Upper lobe of left lung (tissue), 6 donors: ENCODE measurements at regions not wholly inside any gene's neighbourhood (a gene's known extent, or its start where the extent isn't known, plus 50 kb on each side); places are given as distances from the start of the nearest gene placed in this dataset.

ENCODE experiments used
- ATAC-seq, 2 donors: fragments of 200-7000 bp; cut with Tn5 transposase; one replicate each; pipeline ENCODE4 v1.9.1; 2022; ENCODE audit warnings: mild to moderate bottlenecking in 2 of 2, moderate library complexity in 2 of 2; ENCODE audit not compliant: low FRiP score in 2 of 2
- DNase-seq, 2 donors: peaks; one replicate each; pipeline ENCODE4 v3.0.0-alpha.2; 2019 to 2020
- H3K27ac ChIP-seq, 4 donors: fragments of 200-600 bp; sonication (generic); one replicate each; pipeline ENCODE4 v1.5.1; 2016 to 2019
- H3K27me3 ChIP-seq, 4 donors: fragments of 200-600 bp; sonication (generic); one replicate each; pipeline ENCODE4 v1.5.1; 2017 to 2019
- H3K36me3 ChIP-seq, 4 donors: fragments of 200-600 bp; sonication (generic); one replicate each; pipeline ENCODE4 v1.5.1; 2016 to 2019
- H3K4me1 ChIP-seq, 4 donors: fragments of 200-600 bp; sonication (generic); one replicate each; pipeline ENCODE4 v1.5.1; 2018 to 2019
- H3K4me3 ChIP-seq, 4 donors: fragments of 200-600 bp; sonication (generic); one replicate each; pipeline ENCODE4 v1.5.1; 2017 to 2019; ENCODE audit warnings: mild to moderate bottlenecking in 2 of 4, moderate library complexity in 1 of 4
- H3K9me3 ChIP-seq, 4 donors: fragments of 200-600 bp; sonication (generic); one replicate each; pipeline ENCODE4 v1.5.1; 2018 to 2019
- EP300 ChIP-seq, 4 donors: sonication (generic); formaldehyde crosslinking; IDR thresholded peaks; one replicate each; pipeline ENCODE4 v1.5.1; 2017; ENCODE audit warnings: antibody characterized with exemption in 4 of 4, control low read depth in 2 of 4
- POLR2A ChIP-seq, 4 donors: fragments of 450-650 bp; IDR thresholded peaks; one replicate each; pipeline ENCODE4 v1.5.1; 2016 to 2017; ENCODE audit warnings: antibody characterized with exemption in 4 of 4, mild to moderate bottlenecking in 2 of 4
- POLR2AphosphoS5 ChIP-seq, 2 donors: sonication (generic); formaldehyde crosslinking; IDR thresholded peaks; one replicate each; pipeline ENCODE4 v1.5.1; 2017; ENCODE audit warnings: antibody characterized with exemption in 2 of 2
- WGBS, 2 donors: methylation state at CpG; one replicate each; pipeline ENCODE4 v1.1.5; 2017 to 2018; 5-methylcytosine and 5-hydroxymethylcytosine counted together
- TF ChIP-seq, protein P1 (sequence below), 6 experiments: fragments of 450-650 bp in 4 of 6; fragments of 200-600 bp in 2 of 6; sonication (generic) in 2 of 6; IDR thresholded peaks; one replicate each; pipeline ENCODE4 v1.5.1; 2016 to 2019; ENCODE audit warnings: antibody characterized with exemption in 6 of 6
- donor health status: DM: no; HTN: no; CAD: no; lungs with moderate emphysema.
- donor health status: DM: no; HTN: yes; CAD: no; lungs with severe emphysema.

DNA sequence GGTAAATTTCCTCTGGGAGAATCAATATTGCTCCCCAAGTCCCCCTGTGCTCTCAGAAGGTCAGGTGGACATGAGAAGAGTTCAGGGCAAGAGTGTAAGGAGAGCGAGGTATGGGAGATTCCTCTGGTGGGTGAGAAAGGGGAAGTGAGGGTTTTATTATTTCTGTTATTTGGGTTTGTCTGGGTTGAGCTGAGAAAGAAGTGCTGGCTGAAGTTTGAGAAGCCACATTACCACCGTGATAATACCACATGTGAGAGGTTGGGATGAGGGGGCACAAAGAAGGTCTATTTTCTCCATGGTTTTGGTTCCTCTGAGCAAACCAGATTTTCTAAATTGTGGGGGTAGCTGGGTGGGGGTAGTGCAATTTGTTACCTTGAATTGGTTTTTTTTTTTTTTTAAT, 350.4 kb downstream of the OSTF1 start:
- Histone ChIP-seq H3K36me3 (no peaks in the 10 kb centered on the region), H3K4me3 (no peak overlapping the region), H3K27ac (no peak overlapping the region), H3K9me3 (no peaks in the 10 kb centered on the region), H3K4me1 (no peaks in the 10 kb centered on the region), H3K27me3 (no peaks in the 10 kb centered on the region)
- no peak for ATAC-seq
- WGBS, 2 donors, result 55 to 65% methylated on average over 2 of the region's 2 CpGs
- no peak for TF ChIP-seq POLR2A (IDR thresholded peaks at IDR 0.05)
- TF ChIP-seq POLR2AphosphoS5 (IDR thresholded peaks at IDR 0.05), result no peak
- TF ChIP-seq, protein P1, sequence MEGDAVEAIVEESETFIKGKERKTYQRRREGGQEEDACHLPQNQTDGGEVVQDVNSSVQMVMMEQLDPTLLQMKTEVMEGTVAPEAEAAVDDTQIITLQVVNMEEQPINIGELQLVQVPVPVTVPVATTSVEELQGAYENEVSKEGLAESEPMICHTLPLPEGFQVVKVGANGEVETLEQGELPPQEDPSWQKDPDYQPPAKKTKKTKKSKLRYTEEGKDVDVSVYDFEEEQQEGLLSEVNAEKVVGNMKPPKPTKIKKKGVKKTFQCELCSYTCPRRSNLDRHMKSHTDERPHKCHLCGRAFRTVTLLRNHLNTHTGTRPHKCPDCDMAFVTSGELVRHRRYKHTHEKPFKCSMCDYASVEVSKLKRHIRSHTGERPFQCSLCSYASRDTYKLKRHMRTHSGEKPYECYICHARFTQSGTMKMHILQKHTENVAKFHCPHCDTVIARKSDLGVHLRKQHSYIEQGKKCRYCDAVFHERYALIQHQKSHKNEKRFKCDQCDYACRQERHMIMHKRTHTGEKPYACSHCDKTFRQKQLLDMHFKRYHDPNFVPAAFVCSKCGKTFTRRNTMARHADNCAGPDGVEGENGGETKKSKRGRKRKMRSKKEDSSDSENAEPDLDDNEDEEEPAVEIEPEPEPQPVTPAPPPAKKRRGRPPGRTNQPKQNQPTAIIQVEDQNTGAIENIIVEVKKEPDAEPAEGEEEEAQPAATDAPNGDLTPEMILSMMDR (IDR thresholded peaks at IDR 0.05), result no peak
- TF ChIP-seq EP300 (IDR thresholded peaks at IDR 0.05), result no peak
- no peak for DNase-seq

- DNase-seq (no peak), ATAC-seq (no peak)
- no peaks in the 10 kb centered on the region for H3K36me3 ChIP-seq
- no peaks in the 10 kb centered on the region for H3K4me1 ChIP-seq
- no peak overlapping the region for H3K27ac ChIP-seq
- 56 to 61% methylated on average over 4 of the region's 4 CpGs for WGBS, 2 donors
- no peak overlapping the region for H3K4me3 ChIP-seq
- no peaks in the 10 kb centered on the region for H3K9me3 ChIP-seq
- no peak for TF ChIP-seq POLR2AphosphoS5 (IDR thresholded peaks at IDR 0.05)
- no peak for TF ChIP-seq EP300 (IDR thresholded peaks at IDR 0.05)
- H3K27me3 ChIP-seq, result no peaks in the 10 kb centered on the region
Observed at GRCh38 chr9:75440914-75441313, 352.6 kb downstream of the OSTF1 start.

- TF ChIP-seq EP300 (IDR thresholded peaks at IDR 0.05) (no peak), POLR2AphosphoS5 (IDR thresholded peaks at IDR 0.05) (no peak), POLR2A (IDR thresholded peaks at IDR 0.05) (no peak)
- TF ChIP-seq, protein P1 (IDR thresholded peaks at IDR 0.05), result no peak
- ATAC-seq, result no peak
Observed at GRCh38 chr9:75445144-75445543, 356.8 kb downstream of the OSTF1 start.

GRCh38 chr9:75447281-75447680, 359.0 kb downstream of the OSTF1 start:
- TF ChIP-seq, protein P1 (IDR thresholded peaks at IDR 0.05), result no peak
- no peak for TF ChIP-seq POLR2AphosphoS5 (IDR thresholded peaks at IDR 0.05)
- no peak for TF ChIP-seq EP300 (IDR thresholded peaks at IDR 0.05)
- TF ChIP-seq POLR2A (IDR thresholded peaks at IDR 0.05), result no peak
- Histone ChIP-seq H3K36me3 (no peaks in the 10 kb centered on the region), H3K4me3 (no peak overlapping the region), H3K9me3 (no peaks in the 10 kb centered on the region), H3K4me1 (peaks cover 0 to 23% (median 16%) of the 10 kb centered on the region in 4 donors), H3K27me3 (no peaks in the 10 kb centered on the region), H3K27ac (no peak overlapping the region)
- DNase-seq (no peak), ATAC-seq (no peak)
- whole genome bisulfite sequencing, 2 donors, result 92 to 100% methylated on average over 1 of the region's 1 CpG

More at GRCh38 chr9:75445144-75445543, 356.8 kb downstream of the OSTF1 start:
- H3K27ac ChIP-seq, result no peak overlapping the region
- H3K9me3 ChIP-seq, result no peaks in the 10 kb centered on the region
- peaks cover 0 to 10% (median 8%) of the 10 kb centered on the region in 4 donors for H3K4me1 ChIP-seq
- no peak for DNase-seq
- H3K4me3 ChIP-seq, result no peak overlapping the region
- H3K27me3 ChIP-seq, result no peaks in the 10 kb centered on the region
- H3K36me3 ChIP-seq, result no peaks in the 10 kb centered on the region

GRCh38 chr9:75448281-75448680, 360.0 kb downstream of the OSTF1 start:
- Histone ChIP-seq H3K4me3 (no peak overlapping the region), H3K4me1 (peaks cover 0 to 23% (median 17%) of the 10 kb centered on the region in 4 donors), H3K9me3 (no peaks in the 10 kb centered on the region), H3K36me3 (no peaks in the 10 kb centered on the region), H3K27ac (peak overlapping the region in 1 of 4 donors; percentile 33), H3K27me3 (no peaks in the 10 kb centered on the region)
- ATAC-seq, result peak in 1 of 2 donors; percentile 53
- DNase-seq, result no peak
- no peak for TF ChIP-seq POLR2A (IDR thresholded peaks at IDR 0.05)
- TF ChIP-seq POLR2AphosphoS5 (IDR thresholded peaks at IDR 0.05), result no peak
- TF ChIP-seq, protein P1 (IDR thresholded peaks at IDR 0.05), result no peak
- TF ChIP-seq EP300 (IDR thresholded peaks at IDR 0.05), result no peak
- WGBS, 2 donors, result 44 to 60% methylated on average over 2 of the region's 2 CpGs
